GM21786 (cell line): ENCODE measurements at regions not wholly inside any gene's neighbourhood (a gene's known extent, or its start where the extent isn't known, plus 50 kb on each side); places are given as distances from the start of the nearest gene placed in this dataset.

Source experiments
- ATAC-seq: cut with Tn5 transposase; IDR thresholded peaks from one replicate; pipeline ENCODE4 v1.9.1; 2021; ENCODE audit not compliant: unreplicated experiment

- no peak for ATAC-seq
These were observed 75.0 kb upstream of the OR13F1 start for GRCh38 chr9:104429031-104429546.

- no peak for ATAC-seq
These were observed 69.0 kb upstream of the OR13F1 start for GRCh38 chr9:104435059-104435458.

- ATAC-seq, result no peak
These were observed 56.0 kb upstream of the OR13F1 start for GRCh38 chr9:104448036-104448435.
